NCI-H128 (cell line): ENCODE measurements at regions not wholly inside any gene's neighbourhood (a gene's known extent, or its start where the extent isn't known, plus 50 kb on each side); places are given as distances from the start of the nearest gene placed in this dataset.
A peak's percentile ranks its signal among the peaks of the same experiment; 100 is the strongest.

Experiments
- DNase-seq: peaks from one replicate; lab custom pipeline; 2025; ENCODE audit not compliant: unreplicated experiment; lab: John Stamatoyannopoulos, UW

DNA sequence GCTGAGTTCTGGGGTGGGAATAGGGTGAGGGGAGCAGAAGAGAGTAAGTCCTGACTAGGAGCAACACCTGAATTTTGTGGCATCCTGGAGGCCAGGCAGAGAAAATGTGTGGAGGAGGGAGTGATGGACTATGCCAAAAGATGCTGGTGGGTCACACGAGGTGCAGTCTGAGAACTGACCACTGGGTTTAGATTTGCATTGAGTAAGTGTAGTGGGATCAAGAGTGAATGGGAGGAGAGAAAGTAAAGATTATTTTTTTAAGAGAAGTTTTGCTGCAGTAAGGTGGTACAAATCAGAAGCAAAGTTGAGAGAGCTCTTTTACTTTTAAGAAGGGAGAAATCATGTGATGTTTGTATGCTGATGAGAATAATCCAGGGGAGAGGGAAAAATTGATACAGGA lies 405.1 kb downstream of the DLEU7 start:
- DNase-seq, result no peak

GRCh38 chr13:50441130-50441529 lies 402.4 kb downstream of the DLEU7 start:
- no peak for DNase-seq

DNA sequence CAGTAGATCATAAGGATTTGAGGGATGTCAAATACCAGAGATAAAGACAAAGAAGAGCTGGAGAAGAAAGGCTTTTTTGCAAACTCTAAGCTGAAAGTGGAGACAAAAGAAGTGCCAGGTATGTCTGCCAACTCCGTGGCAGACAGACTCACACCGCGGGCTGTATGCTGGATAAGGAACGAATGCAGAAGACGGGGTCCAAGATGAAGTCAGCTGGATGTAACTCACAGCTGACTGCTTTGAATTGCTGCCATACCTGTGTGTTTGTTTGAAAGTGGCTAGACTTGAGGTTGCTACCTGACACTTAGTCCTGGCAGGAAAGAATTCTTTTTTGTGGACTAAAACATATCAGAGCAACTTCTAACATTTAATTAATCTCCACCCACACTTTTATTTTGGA lies 398.8 kb downstream of the DLEU7 start:
- no peak for DNase-seq

DNA sequence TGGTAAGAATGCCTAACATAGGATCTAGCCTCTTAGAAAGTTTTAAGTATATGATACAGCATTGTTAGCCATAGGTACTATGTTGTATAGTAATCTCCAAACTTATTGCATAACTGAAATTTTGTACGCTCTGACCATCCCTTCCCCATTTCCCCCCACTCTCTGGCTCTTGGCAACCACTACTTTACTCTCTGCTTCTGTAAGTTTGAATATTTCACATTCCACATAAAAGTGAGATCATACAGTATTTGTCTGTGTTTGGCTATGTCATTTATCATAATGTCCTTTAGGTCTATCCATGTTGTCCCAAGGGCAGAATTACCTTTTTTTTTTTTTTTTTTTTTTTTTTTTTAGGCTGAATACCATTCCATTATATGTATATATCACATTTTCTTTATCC lies 396.9 kb downstream of the DLEU7 start:
- no peak for DNase-seq

- no peak for DNase-seq
These were observed 394.9 kb downstream of the DLEU7 start for GRCh38 chr13:50448535-50448998.

DNA sequence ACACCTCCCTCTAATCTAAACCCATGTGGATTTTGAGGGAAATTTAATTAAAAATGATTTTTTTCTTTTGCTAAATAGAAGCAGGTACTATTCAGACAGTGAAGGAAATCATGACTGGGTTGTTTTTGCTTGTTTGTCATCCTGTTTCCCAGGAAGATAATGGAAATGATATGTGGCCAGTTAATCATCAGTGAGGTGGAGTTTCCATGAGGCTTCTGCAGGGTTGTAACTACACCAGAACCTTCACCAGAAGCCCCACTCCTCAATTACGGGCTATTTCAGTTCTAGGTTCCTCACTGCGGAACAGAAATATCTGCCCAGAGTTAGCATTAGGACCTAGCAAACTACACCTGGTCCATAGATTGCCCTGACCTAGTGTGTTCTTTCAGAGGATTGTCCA lies 394.0 kb downstream of the DLEU7 start:
- DNase-seq, result no peak

DNA sequence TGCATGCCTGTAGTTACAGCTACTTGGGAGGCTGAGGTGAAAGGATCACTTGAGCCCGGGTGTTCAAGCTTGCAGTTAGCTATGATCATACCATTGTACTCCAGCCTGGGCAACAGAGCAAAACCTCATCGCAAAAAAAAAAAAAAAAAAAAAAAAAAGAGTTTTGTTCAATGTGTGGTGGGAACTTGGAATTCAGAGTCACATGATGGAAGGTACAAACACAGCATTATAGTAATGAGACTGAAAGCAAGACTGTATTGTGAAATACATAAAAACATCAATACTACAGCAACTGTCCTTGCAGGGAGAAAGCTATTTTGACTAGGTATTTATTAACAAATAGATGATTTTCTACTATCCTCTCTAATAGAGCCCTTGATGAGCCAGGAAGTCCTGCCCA lies 393.2 kb downstream of the DLEU7 start:
- DNase-seq, result no peak

DNA sequence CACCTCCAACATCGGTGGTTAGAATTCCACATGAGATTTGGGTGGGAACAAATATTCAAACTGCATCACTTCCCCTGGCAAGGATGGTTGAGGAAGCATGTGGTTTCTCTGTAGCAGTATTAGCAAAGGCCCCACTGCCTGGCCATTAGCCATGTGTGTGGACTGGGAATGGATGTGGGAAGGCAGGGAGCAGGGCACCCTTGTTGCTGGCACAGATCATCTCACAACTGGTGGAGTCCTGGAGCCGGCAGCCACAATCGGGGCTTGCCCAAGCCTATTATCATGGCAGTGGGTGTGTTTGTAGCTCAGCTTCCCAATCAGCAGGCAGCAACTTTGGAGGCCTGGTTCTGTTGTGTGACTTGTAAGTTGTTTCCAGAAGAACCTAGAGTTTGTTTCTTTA lies 391.9 kb downstream of the DLEU7 start:
- no peak for DNase-seq

- no peak for DNase-seq
These were observed 391.5 kb downstream of the DLEU7 start for GRCh38 chr13:50452028-50452427.

- DNase-seq, result no peak
These were observed 390.7 kb downstream of the DLEU7 start for GRCh38 chr13:50452756-50453155.

GRCh38 chr13:50453188-50453587 lies 390.3 kb downstream of the DLEU7 start:
- no peak for DNase-seq

DNA sequence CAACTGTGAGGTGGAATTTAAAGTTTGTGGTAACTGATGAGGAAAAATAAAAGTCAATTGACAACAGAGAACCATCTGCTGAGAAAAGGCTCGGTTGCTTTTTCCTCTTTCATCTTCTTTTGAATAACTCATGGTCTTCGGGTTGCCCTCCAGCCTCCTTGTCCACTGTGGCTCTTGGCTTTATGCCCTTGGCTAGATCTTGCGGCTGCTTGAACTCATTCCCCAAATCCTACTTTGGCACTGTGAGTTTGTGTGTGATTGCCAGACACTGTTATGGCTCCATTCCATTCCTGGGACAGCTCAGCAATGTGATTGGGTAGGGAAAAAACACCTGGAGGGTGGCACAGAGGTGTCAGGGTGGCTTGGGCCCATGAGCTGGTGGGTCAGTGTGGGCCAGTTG lies 387.4 kb downstream of the DLEU7 start:
- DNase-seq, result no peak

DNA sequence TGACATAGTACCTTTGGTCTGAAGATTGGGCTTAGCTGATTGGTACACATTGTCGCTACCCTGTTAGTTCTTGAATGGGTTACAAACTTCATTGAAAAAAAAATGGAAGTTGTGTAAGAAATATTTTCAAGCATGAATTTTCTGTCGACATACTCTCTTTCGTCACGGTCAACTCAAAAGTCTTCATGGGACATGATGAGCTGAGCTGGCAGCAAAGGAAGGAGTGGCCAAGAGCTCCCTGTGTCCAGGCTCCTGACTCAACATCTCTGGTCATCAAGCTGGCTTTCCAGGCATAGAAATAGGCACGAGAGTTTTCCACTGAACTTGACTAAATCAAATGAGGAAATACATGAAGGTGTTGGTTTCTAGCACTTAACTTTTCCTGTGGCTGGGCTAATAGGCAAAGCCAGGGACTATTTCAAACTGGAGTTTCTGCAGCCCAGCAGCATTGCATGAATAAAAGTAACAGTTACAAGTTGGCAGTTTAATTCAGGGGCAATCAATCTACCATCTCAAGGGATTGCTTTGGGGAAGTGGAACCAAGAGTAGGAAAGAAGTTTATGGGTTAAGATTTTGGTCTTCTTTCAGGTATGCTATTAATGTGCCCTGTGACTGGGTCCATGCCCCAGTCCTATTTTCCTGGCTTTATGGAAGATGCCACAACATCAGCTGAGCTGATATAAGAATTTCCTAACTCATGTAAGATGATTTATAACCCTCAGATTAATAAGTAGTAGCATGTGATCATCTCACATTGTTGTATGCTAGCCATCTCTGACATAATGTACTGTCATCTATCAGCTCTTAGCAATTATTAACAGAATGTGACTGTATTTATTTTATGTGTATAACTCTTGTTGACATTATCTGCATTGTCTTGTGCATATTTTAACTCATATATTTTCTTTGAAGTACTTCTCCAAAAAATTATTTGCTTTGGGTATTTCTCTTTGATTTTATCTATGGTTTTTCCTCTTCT lies 385.8 kb downstream of the DLEU7 start:
- DNase-seq, result no peak

DNA sequence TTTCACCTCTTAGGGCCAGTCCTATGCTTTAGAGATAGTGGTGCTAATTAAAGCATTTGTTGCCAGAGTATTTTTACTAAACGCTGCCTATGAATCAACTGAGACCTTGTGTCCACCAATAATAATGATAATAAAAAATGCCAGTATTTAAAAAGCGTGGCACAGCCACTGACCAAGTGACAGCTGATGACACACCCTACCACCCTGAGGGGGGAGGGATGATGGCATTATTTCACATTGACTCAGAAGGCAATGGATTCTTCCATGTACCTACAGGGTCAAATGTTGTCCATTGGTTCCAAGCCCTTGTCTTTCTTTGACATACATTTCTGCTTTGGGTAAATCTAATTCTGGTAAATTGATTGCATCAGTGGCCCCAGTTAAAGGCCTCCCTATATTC lies 384.4 kb downstream of the DLEU7 start:
- no peak for DNase-seq

DNA sequence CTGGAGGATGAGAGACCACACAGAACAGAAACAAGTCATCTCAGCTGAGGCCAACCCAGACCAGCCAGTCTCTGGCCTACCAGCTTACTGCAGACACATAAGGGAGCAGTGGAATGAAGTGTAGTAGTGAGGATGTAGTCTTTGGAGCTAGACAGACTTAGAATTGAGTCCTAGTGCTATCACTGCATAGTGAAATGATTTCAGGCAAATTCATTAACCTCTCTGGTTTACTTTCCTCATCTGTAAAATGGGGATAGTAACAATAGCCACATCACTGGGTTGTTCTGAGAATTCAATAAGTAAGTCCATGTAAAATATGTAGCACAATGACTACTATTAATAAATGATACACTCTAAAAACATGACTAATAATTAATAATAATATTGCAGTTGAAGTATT lies 383.8 kb downstream of the DLEU7 start:
- no peak for DNase-seq

DNA sequence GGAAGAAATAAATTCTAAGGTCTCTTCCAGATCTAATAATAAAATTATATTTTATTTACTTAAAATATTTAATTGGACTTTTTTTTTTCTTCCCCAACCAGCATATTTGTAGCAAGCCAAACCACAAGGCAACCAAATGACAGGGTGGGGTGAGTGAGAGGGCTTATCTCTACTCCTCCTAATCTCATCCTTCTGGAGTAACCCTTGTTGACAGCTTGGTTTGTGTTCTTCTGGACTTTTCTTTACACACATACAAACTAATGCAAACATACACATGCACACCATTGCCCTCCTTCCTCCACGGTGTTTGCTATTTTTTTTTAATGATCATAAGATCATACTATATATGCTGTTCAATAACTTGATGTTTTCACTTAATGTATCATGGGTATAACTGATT lies 383.1 kb downstream of the DLEU7 start:
- no peak for DNase-seq

DNA sequence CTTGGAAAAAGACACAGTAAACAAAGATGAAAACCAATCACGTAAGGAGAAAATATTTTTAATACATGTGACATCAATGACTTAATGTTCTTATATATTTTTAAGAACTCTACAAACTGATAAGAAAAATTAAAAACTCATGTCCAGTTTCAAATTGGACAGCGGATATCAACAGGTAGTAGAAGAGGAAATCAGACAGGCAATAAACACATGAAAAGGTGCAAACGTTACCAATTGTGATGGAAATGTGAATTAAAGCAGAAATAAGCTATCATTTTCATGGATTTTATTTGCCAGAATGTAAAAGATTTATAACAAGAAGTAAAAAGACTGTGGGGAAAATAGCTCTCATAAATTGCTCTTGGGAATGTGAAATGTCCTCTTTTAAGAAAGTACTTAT lies 382.3 kb downstream of the DLEU7 start:
- DNase-seq, result no peak

DNA sequence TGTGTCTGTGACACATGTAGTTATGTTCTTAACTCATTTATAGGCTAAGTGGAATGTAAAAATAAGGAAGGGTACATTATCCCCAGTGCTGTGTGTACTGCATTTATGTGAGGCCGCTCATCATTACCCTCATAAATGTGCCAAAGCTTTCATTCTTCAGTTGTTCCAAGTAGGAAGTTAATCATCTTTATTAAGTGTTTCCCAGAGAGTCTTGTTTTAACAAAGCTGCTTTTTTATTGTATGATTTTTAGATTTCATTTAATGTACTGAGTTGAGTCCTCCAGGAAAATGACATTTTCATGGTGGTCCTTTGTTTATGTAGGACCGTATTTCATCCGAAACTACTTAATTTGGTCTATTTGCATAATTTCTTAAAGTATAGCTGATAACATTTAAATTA lies 379.8 kb downstream of the DLEU7 start:
- DNase-seq, result no peak

DNA sequence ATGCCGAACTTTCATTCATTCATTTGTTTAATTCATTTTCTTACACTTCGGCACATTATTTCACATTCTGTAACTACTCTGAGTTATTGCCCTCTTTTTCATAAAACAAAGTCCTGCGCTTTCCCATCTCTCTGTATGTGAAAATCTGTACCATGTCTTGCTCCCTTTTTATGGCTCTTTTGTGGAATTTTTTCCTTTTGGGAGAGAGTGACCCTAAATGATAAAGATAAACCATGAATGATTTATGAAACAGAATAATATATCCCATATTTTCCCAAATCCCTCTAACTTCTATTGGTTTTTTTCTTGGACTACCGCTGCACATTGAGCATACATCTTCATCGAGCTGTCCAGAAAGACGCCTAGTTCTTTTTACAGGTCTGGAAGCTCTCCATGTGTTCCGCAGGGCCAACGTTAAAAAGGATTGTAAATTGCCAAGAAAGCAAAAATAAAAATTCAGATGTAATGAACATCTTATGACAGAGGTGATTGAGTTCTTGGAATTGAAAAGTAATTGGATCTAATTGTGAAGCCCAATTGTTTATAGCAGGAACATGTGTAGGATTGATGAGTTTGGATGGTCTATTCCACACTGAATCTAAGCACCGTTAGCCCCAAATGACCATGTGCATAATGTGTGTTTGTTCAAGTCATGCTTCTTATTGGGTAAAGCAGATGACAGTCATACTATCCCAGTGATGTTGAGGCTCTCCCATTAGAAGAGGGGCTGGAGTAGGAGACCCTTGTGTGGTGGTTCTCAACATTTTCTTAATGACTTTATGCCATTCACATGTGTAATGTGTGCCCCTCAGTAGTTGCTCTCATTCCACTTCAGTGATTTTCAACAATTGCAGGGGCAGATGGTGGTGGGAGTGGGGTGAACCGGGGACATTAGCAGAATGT lies 378.9 kb downstream of the DLEU7 start:
- DNase-seq, result peak; percentile 10

DNA sequence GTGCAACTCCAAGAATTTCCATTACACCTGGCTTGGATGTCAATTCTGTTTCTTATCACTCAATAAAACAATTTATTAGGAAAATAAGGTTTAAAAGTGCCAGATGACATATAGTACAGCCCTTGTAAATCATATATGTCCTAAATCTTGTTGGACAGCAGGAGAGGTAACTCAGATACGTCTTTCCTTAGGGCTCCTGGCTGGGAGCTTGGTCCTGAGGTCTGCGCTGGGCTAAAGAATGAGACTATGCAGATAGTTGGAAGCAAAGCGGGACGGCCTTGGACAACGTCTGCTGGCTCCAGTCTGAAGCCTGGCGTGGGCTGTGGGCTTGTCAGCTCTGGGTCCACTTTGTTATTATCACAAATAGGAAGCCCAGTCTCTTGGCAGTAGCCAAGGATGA lies 377.0 kb downstream of the DLEU7 start:
- DNase-seq, result no peak

GRCh38 chr13:50467156-50468110 lies 376.1 kb downstream of the DLEU7 start:
- peak; percentile 80 for DNase-seq
